ENCODE measurements at regions not wholly inside any gene's neighbourhood (a gene's known extent, or its start where the extent isn't known, plus 50 kb on each side); places are given as distances from the start of the nearest gene placed in this dataset.

DNA sequence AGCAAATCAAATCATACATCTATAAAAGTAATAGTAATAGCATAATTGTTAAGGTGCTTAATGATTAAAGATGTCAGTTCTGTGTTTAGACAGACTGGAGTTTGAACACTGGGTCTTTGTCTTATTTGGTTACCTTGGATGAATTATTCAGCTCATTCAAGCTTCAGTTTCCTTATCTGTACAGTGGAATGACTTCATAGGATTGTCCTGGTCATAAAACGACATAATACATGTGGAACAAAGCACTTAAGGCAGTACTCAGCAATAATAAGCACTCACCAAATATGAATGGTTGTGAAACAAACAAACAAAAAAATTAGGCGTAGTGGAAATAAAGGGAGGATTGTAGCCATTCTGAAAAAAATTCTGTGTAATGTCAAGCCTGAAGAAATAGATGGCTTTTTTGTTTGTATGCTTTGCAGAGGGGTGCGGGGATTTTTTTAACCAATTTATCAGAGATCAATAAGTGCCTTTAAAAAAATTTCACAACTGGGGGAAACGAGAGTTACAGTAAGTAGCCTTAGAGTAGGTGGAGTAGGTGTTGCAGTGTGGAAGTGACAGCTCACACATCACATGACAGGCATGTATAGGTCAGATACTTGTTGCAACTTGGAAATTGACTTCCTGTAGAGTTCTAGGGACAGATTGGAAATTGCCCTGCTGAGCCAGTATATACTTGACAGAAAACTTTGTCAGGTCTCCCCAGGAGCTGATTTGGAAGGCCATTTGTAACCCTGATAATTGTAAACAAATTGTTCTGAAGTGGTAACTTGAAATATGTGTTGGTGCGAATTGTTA lies 157.7 kb downstream of the SLC15A5 start:
- TF ChIP-seq, protein P1, sequence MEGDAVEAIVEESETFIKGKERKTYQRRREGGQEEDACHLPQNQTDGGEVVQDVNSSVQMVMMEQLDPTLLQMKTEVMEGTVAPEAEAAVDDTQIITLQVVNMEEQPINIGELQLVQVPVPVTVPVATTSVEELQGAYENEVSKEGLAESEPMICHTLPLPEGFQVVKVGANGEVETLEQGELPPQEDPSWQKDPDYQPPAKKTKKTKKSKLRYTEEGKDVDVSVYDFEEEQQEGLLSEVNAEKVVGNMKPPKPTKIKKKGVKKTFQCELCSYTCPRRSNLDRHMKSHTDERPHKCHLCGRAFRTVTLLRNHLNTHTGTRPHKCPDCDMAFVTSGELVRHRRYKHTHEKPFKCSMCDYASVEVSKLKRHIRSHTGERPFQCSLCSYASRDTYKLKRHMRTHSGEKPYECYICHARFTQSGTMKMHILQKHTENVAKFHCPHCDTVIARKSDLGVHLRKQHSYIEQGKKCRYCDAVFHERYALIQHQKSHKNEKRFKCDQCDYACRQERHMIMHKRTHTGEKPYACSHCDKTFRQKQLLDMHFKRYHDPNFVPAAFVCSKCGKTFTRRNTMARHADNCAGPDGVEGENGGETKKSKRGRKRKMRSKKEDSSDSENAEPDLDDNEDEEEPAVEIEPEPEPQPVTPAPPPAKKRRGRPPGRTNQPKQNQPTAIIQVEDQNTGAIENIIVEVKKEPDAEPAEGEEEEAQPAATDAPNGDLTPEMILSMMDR (IDR thresholded peaks at IDR 0.05), result no peak
- peak in 1 of 4 donors; percentile 30 for ATAC-seq
- Histone ChIP-seq H3K36me3 (no peaks in the 10 kb centered on the region), H3K9me3 (no peaks in the 10 kb centered on the region), H3K4me3 (no peak overlapping the region), H3K4me1 (no peaks in the 10 kb centered on the region), H3K27ac (no peak overlapping the region), H3K27me3 (no peaks in the 10 kb centered on the region)
- no peak for FAIRE-seq
- intact Hi-C loops (cut with DNase I), result no loop called here
- 42 to 49% methylated on average over 5 of the region's 5 CpGs for WGBS, 2 donors
- DNase-seq, result no peak

DNA sequence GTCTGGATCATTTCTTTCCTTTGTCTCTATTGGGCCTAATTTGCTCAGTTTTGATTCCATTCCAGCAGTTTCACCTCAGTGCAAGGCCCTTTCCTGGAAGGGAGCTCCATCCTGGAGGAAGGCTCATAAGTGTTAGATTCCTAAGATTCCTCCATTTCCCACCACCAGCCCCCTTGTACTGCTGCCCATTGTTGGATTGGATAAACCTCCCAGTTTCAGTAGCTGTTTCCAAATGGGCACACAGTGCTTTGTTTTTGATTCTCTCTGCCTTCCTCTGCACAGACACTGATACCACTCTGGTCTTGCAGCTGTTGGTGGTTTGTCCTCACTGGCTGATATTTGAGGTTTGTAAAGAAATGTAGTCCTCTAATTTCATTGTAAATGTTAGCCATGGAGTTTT lies 158.9 kb downstream of the SLC15A5 start:
- no peak for FAIRE-seq
- Histone ChIP-seq H3K27ac (no peak overlapping the region), H3K4me3 (no peak overlapping the region), H3K36me3 (no peaks in the 10 kb centered on the region), H3K9me3 (no peaks in the 10 kb centered on the region), H3K4me1 (no peaks in the 10 kb centered on the region), H3K27me3 (no peaks in the 10 kb centered on the region)
- ATAC-seq, result no peak
- intact Hi-C loops (cut with DNase I), result no loop called here
- DNase-seq, result no peak
- TF ChIP-seq, protein P1 (IDR thresholded peaks at IDR 0.05), result no peak

DNA sequence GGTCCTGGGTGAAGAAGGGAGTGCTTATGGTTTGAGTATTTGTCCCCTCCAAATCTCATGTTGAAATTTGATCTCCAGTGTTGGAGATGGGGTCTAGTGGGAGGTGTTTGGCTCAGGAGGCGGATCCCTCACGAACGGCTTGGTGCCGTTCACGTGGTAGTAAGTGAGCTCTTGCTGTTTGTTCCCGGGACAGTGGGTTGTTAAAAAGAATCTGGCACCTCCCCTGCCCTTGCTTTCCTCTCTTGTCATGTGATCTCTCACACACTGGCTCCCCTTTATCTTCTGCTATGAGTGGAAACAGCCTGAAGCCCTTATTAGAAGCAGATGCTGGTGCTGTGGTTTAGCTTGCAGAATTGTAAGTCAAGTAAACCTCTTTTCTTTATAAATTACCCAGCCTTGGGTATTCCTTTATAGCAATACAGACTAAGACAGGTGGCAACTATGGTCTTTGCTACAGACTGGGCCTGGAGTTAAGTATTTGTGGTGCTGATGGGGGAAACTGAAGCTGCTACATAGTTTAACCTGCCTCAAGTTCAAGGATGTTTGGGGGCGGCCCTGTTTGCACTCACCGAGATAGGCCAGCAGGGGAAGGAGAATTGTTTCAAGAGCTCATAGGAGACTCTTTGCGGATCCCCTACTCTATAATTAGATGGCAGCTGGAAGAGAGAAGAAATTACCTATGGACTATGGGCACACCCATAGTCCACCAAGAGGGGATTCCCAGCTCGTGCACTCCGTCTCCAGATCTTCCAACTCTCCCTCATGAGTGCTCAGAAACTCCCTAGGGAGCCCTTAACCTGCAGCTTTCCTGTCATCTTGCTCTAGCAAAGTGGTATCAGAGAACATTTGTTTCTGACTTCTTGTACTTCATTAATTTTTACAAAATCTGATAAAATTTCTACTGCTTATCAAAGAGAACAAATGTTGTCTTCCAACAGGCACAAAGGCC lies 164.6 kb downstream of the SLC15A5 start:
- no peak overlapping the region for H3K27ac ChIP-seq
- DNase-seq, result no peak

DNA sequence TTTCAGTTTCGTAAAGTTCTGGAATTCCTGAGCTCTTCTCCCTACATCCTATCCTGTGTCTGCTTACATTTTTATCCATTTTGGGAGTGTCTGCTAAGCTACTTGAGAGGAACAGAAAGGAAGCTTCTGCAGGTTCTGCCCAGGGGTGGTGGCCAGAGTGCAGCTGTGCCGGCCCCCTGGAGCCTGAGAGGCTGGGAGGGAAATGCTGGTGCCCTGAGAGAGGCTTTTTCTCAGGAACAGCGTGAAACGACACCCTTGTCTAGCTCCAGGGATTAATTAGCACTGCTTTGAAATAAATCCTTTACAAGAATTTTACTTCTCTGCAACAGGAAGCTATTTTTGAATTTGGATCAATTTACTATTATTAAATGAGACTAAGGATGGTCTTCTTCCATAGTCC lies 165.4 kb downstream of the SLC15A5 start:
- no peaks in the 10 kb centered on the region for H3K4me1 ChIP-seq
- H3K4me3 ChIP-seq, result no peak overlapping the region
- H3K27me3 ChIP-seq, result no peaks in the 10 kb centered on the region
- H3K36me3 ChIP-seq, result no peaks in the 10 kb centered on the region
- TF ChIP-seq, protein P1 (IDR thresholded peaks at IDR 0.05), result no peak
- ATAC-seq, result no peak
- DNase-seq, result no peak
- no peaks in the 10 kb centered on the region for H3K9me3 ChIP-seq
- no peak overlapping the region for H3K27ac ChIP-seq
- WGBS, 2 donors, result 72 to 79% methylated on average over 4 of the region's 4 CpGs
- FAIRE-seq, result no peak
- intact Hi-C loops (cut with DNase I), result no loop called here

More for the DNA sequence above, 164.6 kb downstream of the SLC15A5 start:
- intact Hi-C loops (cut with DNase I), result no loop called here
- H3K9me3 ChIP-seq, result no peaks in the 10 kb centered on the region
- H3K27me3 ChIP-seq, result no peaks in the 10 kb centered on the region
- no peak overlapping the region for H3K4me3 ChIP-seq
- H3K36me3 ChIP-seq, result no peaks in the 10 kb centered on the region
- H3K4me1 ChIP-seq, result no peaks in the 10 kb centered on the region
- TF ChIP-seq, protein P1 (IDR thresholded peaks at IDR 0.05), result no peak
- FAIRE-seq (no peak), ATAC-seq (no peak)
- 69 to 73% methylated on average over 11 of the region's 11 CpGs for WGBS, 2 donors

Measured in pancreas (tissue), 10 donors.